GM18499 (cell line): ENCODE measurements at regions not wholly inside any gene's neighbourhood (a gene's known extent, or its start where the extent isn't known, plus 50 kb on each side); places are given as distances from the start of the nearest gene placed in this dataset.
"Not testable (repeated sequence)": the region's sequence is repeated elsewhere in the genome, so short reads cannot be mapped to it uniquely, and the experiment has no call there.

Experiments used
- ATAC-seq: cut with Tn5 transposase; IDR thresholded peaks from one replicate; pipeline ENCODE4 v1.9.1; 2021; ENCODE audit warnings: moderate number of reproducible peaks; ENCODE audit not compliant: insufficient read depth, unreplicated experiment

- ATAC-seq, result no peak
These were observed 59.9 kb downstream of the MINAR1 start for GRCh38 chr15:79492065-79492464.

GRCh38 chr15:79494384-79494909 is 62.3 kb downstream of the MINAR1 start:
- ATAC-seq, result no peak

DNA sequence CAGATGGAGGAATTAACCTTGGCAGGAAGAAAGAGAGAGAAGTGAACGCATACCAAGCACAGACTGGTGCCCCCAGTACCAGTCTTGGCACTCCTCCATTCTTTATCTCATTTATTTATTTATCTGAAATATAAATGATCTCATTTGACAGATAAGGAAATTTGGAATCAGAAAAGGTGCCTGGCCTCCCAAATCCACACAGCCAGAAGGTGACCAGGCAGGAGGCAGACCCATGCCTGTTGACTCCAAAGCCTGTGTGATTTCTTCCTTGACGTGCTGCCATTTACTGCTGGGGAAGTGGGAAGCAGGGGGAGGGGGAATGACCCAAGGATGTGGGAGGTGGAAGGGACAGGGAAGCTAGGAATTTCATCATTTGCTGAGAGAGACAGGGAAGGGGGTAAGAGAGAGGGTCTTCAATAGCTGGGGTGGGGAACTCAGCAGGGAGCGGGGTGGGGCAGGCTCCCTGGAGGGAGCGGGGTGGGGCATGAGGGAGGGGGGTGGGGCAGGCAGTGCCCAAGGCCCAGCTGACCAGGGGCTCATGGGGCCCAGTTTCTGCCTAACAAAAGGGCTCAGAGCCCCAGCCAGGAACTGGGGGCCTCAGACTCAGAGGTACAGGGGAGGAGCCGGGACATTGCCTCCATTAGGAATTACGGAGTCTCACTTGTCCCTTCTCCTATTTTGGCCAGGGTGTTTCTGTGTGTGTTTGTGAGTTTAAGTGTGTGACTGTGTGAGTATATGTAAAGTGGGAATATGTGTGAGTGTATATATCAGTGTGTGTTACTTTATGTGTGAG is 63.0 kb downstream of the MINAR1 start:
- ATAC-seq, result no peak

GRCh38 chr15:79495775-79496174 is 63.6 kb downstream of the MINAR1 start:
- no peak for ATAC-seq

DNA sequence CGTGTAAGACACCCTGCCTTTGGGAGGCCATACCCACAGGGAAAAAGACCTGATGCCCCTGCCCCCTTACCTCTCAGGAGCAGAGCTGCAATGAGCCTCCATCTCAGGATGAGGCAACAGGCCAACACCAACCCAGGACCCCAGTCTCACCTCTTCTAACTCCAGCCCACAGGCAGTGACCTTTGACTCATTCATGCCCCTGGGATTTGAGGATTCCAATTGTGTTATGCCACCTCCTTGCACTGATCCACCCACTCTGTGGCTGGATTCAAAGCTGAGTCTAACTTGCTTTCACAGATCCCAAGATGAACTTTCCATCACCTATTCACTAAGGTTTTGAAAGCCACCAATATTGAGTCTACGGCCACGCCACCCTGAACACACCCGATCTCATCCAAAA is 64.7 kb downstream of the MINAR1 start:
- ATAC-seq, result no peak

- no peak for ATAC-seq
These were observed 69.0 kb downstream of the MINAR1 start for GRCh38 chr15:79501086-79501485.

DNA sequence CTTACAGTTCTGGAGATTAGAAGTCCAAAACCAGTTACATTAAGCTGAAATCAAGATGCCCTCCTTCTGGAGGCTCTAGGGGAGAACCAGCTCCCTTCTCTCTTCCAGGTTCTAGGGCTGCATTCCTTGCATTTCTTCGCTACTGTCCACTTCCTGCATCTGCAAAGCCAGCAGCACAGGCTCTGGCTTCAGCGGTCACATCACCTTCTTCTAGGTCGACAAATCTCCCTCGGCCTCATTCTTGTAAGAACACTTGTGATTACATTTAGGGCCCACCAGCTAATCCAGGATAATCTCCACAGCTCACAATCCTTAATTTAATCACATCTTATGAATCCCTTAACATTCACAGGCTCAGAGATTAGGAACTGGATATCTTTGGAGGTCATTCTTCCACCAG is 73.8 kb downstream of the MINAR1 start:
- ATAC-seq, result no peak

DNA sequence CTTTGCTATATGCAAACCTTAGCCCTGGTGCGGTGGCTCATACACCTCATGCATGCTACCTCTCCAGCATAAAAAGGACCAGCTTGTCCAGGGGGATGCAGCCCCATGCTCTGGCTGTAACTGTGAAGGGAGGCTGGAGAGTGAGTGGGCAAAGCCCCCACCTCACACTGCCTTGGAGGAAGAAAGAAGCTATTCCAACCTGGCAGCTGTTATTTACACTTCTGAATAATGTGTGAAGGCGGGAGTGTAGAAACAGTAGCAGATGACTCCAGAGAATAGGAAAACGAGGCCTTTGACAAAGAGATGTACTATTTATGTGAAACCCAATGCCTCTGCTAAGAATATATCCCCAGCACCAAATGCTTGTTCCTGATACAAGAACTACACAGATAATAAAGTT is 80.7 kb downstream of the MINAR1 start:
- ATAC-seq, result not testable (repeated sequence)

GRCh38 chr15:79513417-79513816 is 81.3 kb downstream of the MINAR1 start:
- ATAC-seq, result no peak

GRCh38 chr15:79513940-79514339 is 81.8 kb downstream of the MINAR1 start:
- no peak for ATAC-seq

GRCh38 chr15:79515300-79516027 is 83.3 kb downstream of the MINAR1 start:
- no peak for ATAC-seq

- ATAC-seq, result no peak
These were observed 84.0 kb downstream of the MINAR1 start for GRCh38 chr15:79516155-79516554.

- ATAC-seq, result no peak
These were observed 84.5 kb downstream of the MINAR1 start for GRCh38 chr15:79516646-79517045.

- ATAC-seq, result no peak
These were observed 87.5 kb downstream of the MINAR1 start for GRCh38 chr15:79519628-79520027.

- no peak for ATAC-seq
These were observed 88.5 kb downstream of the MINAR1 start for GRCh38 chr15:79520654-79521053.

DNA sequence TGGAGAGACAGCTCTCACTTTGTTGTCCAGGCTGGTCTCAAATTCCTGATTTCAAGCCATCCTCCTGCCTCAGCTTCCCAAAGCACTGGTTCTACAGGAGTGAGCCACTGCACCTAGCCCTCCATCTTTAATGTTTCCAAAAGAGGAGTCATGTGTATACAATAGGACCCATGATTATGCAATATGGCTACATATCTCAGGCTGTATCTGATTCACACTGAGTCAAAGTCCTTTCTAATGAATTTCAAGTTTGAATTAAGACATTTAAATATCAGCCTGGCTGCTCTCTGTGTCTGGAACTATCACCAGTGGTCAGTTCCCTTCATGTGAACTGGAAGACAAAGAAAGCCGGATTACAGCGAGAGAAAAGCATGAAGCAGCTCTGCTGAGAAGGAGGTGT is 90.5 kb downstream of the MINAR1 start:
- ATAC-seq, result no peak

DNA sequence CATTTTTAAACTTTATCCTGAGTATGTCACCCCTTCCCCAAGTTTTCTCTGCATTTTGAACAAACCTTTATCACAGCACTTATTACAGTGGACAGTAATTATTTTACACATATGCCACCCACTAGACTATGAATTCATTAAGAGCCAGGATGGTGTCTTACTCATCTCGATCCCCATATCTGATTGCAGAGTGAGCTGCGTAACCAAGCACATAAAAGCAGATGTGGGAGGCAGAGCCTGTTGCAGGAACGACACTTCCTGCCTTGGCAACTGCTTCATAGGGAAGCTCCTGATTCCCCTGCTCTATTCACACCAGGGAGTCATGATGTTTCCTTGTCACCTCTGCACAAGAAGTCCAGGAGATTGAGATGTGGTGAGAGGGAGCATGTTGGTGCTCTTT is 91.1 kb downstream of the MINAR1 start:
- ATAC-seq, result no peak

DNA sequence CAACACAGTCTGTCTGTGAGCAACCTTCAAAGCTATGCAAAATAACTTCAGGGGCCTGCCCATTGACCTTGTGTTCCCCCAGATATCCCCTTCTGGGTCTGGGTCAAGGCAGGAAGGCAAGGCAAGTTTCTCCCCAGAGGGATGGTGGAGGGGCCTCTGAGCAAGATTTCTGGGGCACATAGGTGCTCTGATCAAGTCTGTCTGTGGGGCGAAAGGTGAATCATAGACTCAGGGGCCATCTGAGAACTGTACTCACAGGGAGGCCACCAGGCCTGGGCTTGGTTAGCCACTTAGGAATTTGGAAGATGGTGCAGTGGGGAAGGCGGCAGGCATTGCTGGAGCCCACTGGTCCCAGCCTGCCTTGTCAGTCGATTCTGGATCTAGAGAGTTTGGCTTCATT is 92.4 kb downstream of the MINAR1 start:
- no peak for ATAC-seq

DNA sequence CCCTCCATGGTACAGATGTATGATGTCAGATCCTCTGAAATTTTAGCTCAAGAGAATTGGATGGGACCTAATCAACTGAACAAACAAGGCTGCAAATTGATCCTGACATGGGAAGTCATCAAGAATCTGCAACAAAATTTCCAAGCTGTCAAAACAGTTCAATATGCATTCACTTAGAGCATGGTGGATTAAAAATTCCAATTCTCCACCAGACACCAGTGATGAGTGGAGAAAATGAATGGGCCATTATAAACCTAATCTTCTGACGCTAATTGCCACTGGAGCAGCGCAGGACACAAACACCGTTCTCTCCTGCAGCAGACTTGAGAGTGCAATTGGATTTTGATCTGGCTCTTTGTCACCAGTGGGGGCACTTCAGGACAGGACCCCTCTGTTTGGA is 94.2 kb downstream of the MINAR1 start:
- ATAC-seq, result no peak

DNA sequence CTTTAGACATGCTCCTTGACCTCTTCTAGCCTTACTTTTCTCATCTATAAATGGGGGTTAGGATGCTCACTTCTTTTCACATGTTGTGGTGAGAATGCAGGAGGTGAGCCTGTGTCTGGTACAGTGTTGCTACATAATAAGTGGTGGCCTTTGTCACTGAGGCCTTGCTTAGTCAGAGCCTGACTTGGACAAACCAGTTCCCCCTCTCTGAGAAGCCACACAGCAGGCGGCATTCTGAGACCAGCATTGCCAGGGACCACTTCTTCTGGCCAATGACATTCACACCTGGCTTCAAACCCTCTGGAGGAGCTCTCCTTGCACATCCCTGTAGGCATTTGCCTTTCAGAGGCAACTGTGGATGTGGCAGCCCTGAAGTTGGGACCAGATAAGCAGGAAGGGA is 95.7 kb downstream of the MINAR1 start:
- no peak for ATAC-seq

GRCh38 chr15:79529157-79529785 is 97.1 kb downstream of the MINAR1 start:
- ATAC-seq, result no peak
